Calu3 (cell line): ENCODE measurements at regions not wholly inside any gene's neighbourhood (a gene's known extent, or its start where the extent isn't known, plus 50 kb on each side); places are given as distances from the start of the nearest gene placed in this dataset.

Source experiments
- BruUV-seq: library from RNA; stranded (reverse); fragments of 400-500 nt; replicated peaks from 2 replicates; lab custom pipeline; 2021; lab: Mats Ljungman, UMichigan
- CTCF ChIA-PET: fragments of 300-600 bp; sonication (Branson Sonifier 250); formaldehyde crosslinking; loops from one replicate; lab custom pipeline; 2022; ENCODE audit warnings: antibody characterized with exemption; lab: Charles Lee
- DNase-seq: peaks from one replicate; pipeline ENCODE4 v3.0.0; 2022
- H3K27ac Mint-ChIP-seq: one replicate; pipeline ENCODE4 v1.8.0; 2022; ENCODE audit warnings: mixed read lengths; ENCODE audit not compliant: unreplicated experiment
- H3K27me3 Mint-ChIP-seq: one replicate; pipeline ENCODE4 v1.8.0; 2022; ENCODE audit warnings: mixed read lengths; ENCODE audit not compliant: unreplicated experiment
- H3K36me3 Mint-ChIP-seq: one replicate; pipeline ENCODE4 v1.8.0; 2022; ENCODE audit warnings: mild to moderate bottlenecking, moderate library complexity, mixed read lengths; ENCODE audit not compliant: insufficient read depth, unreplicated experiment
- H3K4me1 Mint-ChIP-seq: one replicate; pipeline ENCODE4 v1.8.0; 2022; ENCODE audit warnings: mild to moderate bottlenecking, low read depth, mixed read lengths; ENCODE audit not compliant: unreplicated experiment
- H3K4me3 Mint-ChIP-seq: one replicate; pipeline ENCODE4 v1.8.0; 2022; ENCODE audit warnings: mild to moderate bottlenecking, low read depth, moderate library complexity, mixed read lengths; ENCODE audit not compliant: unreplicated experiment
- H3K9me3 Mint-ChIP-seq: one replicate; pipeline ENCODE4 v1.8.0; 2022; ENCODE audit warnings: low read depth, mixed read lengths; ENCODE audit not compliant: unreplicated experiment
- intact Hi-C: fragments of 100-400 bp; cut with micrococcal nuclease; formaldehyde crosslinking; loops from one replicate; pipeline ENCODE4 v1.10.0; 2022; ENCODE audit not compliant: unreplicated experiment
- TF ChIP-seq, protein P1 (sequence below): fragments of 200-600 bp; IDR thresholded peaks from one replicate; pipeline ENCODE4 v1.8.0; 2022; ENCODE audit warnings: antibody characterized with exemption; ENCODE audit not compliant: unreplicated experiment

GRCh38 chr3:88926221-88926620, 181.2 kb upstream of the EPHA3 start:
- H3K4me1 Mint-ChIP-seq: no peaks in the 10 kb centered on the region
- no peak overlapping the region for H3K27ac Mint-ChIP-seq
- H3K36me3 Mint-ChIP-seq: no peaks in the 10 kb centered on the region
- DNase-seq: no peak
- H3K9me3 Mint-ChIP-seq: no peaks in the 10 kb centered on the region
- intact Hi-C loops: no loop called here
- CTCF ChIA-PET: no interaction called here
- no TSS peak for BruUV-seq
- no peaks in the 10 kb centered on the region for H3K27me3 Mint-ChIP-seq
- H3K4me3 Mint-ChIP-seq: no peak overlapping the region
- TF ChIP-seq, protein P1, sequence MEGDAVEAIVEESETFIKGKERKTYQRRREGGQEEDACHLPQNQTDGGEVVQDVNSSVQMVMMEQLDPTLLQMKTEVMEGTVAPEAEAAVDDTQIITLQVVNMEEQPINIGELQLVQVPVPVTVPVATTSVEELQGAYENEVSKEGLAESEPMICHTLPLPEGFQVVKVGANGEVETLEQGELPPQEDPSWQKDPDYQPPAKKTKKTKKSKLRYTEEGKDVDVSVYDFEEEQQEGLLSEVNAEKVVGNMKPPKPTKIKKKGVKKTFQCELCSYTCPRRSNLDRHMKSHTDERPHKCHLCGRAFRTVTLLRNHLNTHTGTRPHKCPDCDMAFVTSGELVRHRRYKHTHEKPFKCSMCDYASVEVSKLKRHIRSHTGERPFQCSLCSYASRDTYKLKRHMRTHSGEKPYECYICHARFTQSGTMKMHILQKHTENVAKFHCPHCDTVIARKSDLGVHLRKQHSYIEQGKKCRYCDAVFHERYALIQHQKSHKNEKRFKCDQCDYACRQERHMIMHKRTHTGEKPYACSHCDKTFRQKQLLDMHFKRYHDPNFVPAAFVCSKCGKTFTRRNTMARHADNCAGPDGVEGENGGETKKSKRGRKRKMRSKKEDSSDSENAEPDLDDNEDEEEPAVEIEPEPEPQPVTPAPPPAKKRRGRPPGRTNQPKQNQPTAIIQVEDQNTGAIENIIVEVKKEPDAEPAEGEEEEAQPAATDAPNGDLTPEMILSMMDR: no peak

DNA sequence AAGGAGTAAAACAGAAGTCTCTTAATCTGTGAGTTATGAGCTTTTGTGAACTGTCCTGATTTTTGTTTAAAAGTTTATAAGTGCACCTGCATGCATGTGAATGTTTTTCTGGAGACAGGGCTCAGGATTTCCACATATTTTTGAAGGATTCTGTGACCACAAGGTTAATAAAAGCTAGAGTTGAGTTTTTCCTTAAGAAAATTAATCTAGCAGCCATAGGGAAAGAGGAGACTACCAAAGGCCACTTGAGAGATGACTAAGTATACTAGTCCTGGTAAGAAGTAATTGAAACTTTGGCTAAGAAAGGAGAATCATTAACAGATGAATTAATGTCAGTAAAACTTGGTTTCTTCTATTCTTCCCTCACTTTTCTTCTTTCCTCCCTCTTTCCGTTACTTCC, 176.8 kb upstream of the EPHA3 start:
- DNase-seq: no peak
- CTCF ChIA-PET: no interaction called here
- intact Hi-C loops: no loop called here
- H3K27ac Mint-ChIP-seq: no peak overlapping the region
- no TSS peak for BruUV-seq
- no peaks in the 10 kb centered on the region for H3K27me3 Mint-ChIP-seq
- H3K9me3 Mint-ChIP-seq: no peaks in the 10 kb centered on the region
- H3K4me1 Mint-ChIP-seq: no peaks in the 10 kb centered on the region
- TF ChIP-seq, protein P1: no peak
- H3K36me3 Mint-ChIP-seq: no peaks in the 10 kb centered on the region
- H3K4me3 Mint-ChIP-seq: no peak overlapping the region

- Mint-ChIP-seq H3K4me1 (no peaks in the 10 kb centered on the region), H3K27me3 (no peaks in the 10 kb centered on the region), H3K27ac (no peak overlapping the region), H3K4me3 (no peak overlapping the region), H3K9me3 (no peaks in the 10 kb centered on the region), H3K36me3 (no peaks in the 10 kb centered on the region)
- intact Hi-C loops: no loop called here
- DNase-seq: no peak
- CTCF ChIA-PET: no interaction called here
- TF ChIP-seq, protein P1: no peak
- no TSS peak for BruUV-seq
Measured at GRCh38 chr3:88936831-88937230, 170.6 kb upstream of the EPHA3 start.

- Mint-ChIP-seq H3K27ac (no peak overlapping the region), H3K4me1 (no peaks in the 10 kb centered on the region), H3K9me3 (peaks cover 2% of the 10 kb centered on the region), H3K36me3 (no peaks in the 10 kb centered on the region), H3K4me3 (no peak overlapping the region), H3K27me3 (no peaks in the 10 kb centered on the region)
- DNase-seq: no peak
- intact Hi-C loops: no loop called here
- CTCF ChIA-PET: no interaction called here
- no TSS peak for BruUV-seq
- TF ChIP-seq, protein P1: no peak
Measured at GRCh38 chr3:88940296-88940695, 167.1 kb upstream of the EPHA3 start.
